ENCODE measurements at regions not wholly inside any gene's neighbourhood (a gene's known extent, or its start where the extent isn't known, plus 50 kb on each side); places are given as distances from the start of the nearest gene placed in this dataset.

- TF ChIP-seq POLR2A (IDR thresholded peaks at IDR 0.05) (no peak), CTCF (IDR thresholded peaks at IDR 0.05) (no peak)
These were observed 1367.5 kb upstream of the PCDH9 start for GRCh38 chr13:68597641-68598040.

Data from heart left ventricle (tissue), 13 donors.